ENCODE measurements at regions not wholly inside any gene's neighbourhood (a gene's known extent, or its start where the extent isn't known, plus 50 kb on each side); places are given as distances from the start of the nearest gene placed in this dataset.

DNA sequence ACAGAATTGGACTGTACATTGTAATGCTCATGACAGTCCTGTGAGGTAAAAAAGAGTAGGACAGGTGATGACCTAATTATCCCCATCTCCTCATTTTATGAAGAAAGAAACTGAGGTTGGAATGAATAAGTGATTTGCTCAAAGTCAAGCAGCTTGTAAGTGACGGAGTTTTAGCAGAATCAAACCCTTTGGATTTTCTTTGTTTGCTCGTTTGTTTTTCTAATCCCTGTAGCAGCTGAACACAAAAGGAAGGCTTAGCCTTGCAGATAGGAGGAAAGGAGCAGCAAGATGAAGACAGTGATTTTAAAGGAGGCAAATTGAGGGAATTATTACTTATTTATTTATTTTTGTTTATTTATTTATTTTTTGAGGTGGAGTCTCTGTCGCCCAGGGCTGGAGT is 528.4 kb upstream of the AMOT start:
- H3K27me3 ChIP-seq (ENCODE audit: control insufficient read depth, insufficient read depth, low read length), result no peaks in the 10 kb centered on the region
- no peak overlapping the region for H3K4me3 ChIP-seq (ENCODE audit: low read depth, low read length)
- H3K36me3 ChIP-seq (ENCODE audit: control insufficient read depth, insufficient read depth, low read length), result no peaks in the 10 kb centered on the region
- no peak for DNase-seq (ENCODE audit: low read depth)
- TF ChIP-seq, protein P1, sequence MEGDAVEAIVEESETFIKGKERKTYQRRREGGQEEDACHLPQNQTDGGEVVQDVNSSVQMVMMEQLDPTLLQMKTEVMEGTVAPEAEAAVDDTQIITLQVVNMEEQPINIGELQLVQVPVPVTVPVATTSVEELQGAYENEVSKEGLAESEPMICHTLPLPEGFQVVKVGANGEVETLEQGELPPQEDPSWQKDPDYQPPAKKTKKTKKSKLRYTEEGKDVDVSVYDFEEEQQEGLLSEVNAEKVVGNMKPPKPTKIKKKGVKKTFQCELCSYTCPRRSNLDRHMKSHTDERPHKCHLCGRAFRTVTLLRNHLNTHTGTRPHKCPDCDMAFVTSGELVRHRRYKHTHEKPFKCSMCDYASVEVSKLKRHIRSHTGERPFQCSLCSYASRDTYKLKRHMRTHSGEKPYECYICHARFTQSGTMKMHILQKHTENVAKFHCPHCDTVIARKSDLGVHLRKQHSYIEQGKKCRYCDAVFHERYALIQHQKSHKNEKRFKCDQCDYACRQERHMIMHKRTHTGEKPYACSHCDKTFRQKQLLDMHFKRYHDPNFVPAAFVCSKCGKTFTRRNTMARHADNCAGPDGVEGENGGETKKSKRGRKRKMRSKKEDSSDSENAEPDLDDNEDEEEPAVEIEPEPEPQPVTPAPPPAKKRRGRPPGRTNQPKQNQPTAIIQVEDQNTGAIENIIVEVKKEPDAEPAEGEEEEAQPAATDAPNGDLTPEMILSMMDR (IDR thresholded peaks at IDR 0.05; ENCODE audit: insufficient read depth, low read depth, low read length), result no peak
- ChIA-PET CTCF (no interaction called here), POLR2A (no interaction called here)

DNA sequence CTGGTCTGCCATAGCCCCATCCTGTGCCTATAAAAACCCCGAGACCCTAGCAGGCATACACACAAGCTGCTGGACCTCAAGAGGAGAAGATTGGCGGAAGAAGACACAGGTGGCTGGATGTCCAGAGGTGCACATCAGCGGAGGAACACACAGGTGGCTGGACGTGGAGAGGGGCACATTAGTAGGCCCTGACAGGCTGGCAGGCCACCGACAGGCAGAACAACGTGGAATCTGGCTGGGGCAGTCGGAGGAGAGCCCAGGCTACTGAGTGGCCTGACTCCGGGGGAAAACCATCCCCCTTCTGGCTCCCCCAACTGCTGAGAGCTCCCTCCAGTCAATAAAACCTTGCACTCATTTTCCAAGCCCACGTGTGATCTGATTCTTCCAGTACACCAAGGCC is 512.5 kb upstream of the AMOT start:
- DNase-seq (ENCODE audit: low read depth), result no peak
- no peaks in the 10 kb centered on the region for H3K36me3 ChIP-seq (ENCODE audit: control insufficient read depth, insufficient read depth, low read length)
- ChIA-PET POLR2A (no interaction called here), CTCF (no interaction called here)
- no peaks in the 10 kb centered on the region for H3K27me3 ChIP-seq (ENCODE audit: control insufficient read depth, insufficient read depth, low read length)
- TF ChIP-seq, protein P1 (IDR thresholded peaks at IDR 0.05; ENCODE audit: insufficient read depth, low read depth, low read length), result no peak
- no peak overlapping the region for H3K4me3 ChIP-seq (ENCODE audit: low read depth, low read length)

DNA sequence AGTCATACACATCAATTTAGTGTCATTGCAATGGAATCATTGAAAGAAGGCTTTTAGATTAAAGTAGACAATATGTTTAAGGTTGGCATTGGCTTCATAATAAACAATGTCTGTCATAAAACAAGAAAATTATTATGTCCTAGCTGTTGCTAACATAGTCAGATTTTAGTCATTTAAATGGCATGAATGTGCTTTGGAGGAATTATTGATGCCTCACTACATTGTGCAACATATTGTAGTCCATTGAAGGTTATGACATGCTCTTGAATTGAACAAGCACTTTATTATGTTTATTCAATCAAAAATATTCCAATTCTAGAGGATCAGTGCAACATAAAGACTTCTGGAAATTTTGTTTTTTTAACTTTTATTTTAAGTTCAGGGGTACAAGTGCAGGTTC is 489.8 kb upstream of the AMOT start:
- TF ChIP-seq, protein P1 (IDR thresholded peaks at IDR 0.05; ENCODE audit: insufficient read depth, low read depth, low read length), result no peak
- DNase-seq (ENCODE audit: low read depth), result no peak
- H3K4me3 ChIP-seq (ENCODE audit: low read depth, low read length), result no peak overlapping the region
- H3K27me3 ChIP-seq (ENCODE audit: control insufficient read depth, insufficient read depth, low read length), result no peaks in the 10 kb centered on the region
- no peaks in the 10 kb centered on the region for H3K36me3 ChIP-seq (ENCODE audit: control insufficient read depth, insufficient read depth, low read length)
- ChIA-PET CTCF (no interaction called here), POLR2A (no interaction called here)

DNA sequence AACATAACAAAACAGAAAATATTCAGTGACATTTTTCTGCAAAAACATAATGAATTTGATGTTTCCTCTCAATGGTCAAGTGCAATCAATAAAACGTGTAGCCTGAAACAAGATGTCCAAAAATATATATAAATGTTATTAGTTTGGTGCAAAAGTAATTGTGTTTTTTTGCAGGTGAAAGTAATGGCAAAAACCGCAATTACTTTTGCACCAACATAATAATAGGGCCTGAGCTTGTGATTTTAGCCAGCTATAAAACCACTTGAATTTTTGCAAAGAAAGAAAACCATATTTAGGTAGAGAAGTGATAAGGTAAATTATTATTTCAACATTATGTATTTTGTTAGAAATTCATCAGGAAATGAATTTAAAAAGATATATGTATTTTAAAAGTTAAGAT is 475.3 kb upstream of the AMOT start:
- ChIA-PET POLR2A (no interaction called here), CTCF (no interaction called here)
- no peak overlapping the region for H3K4me3 ChIP-seq (ENCODE audit: low read depth, low read length)
- H3K36me3 ChIP-seq (ENCODE audit: control insufficient read depth, insufficient read depth, low read length), result no peaks in the 10 kb centered on the region
- TF ChIP-seq, protein P1 (IDR thresholded peaks at IDR 0.05; ENCODE audit: insufficient read depth, low read depth, low read length), result no peak
- DNase-seq (ENCODE audit: low read depth), result no peak
- H3K27me3 ChIP-seq (ENCODE audit: control insufficient read depth, insufficient read depth, low read length), result no peaks in the 10 kb centered on the region

DNA sequence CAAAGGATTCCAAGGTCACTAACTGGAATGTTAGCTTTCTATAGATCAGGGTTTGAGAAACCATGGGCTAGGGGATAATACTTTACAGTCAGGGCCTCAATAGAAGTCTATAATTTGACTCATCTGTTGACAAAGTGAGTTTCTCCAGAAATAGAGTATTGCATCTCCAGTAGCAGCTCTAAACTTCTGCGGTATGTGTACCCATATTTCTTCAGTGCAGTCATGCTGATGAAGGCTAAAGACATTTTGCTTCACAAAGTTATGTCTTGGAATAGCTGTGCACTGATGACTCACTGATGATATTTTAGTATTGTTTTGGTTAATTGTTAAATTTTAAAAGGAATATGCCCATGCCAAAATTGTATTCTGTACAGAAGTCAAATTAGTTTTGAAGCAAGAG is 464.9 kb upstream of the AMOT start:
- Histone ChIP-seq H3K4me3 (ENCODE audit: low read depth, low read length) (no peak overlapping the region), H3K27me3 (ENCODE audit: control insufficient read depth, insufficient read depth, low read length) (no peaks in the 10 kb centered on the region), H3K36me3 (ENCODE audit: control insufficient read depth, insufficient read depth, low read length) (no peaks in the 10 kb centered on the region)
- TF ChIP-seq, protein P1 (IDR thresholded peaks at IDR 0.05; ENCODE audit: insufficient read depth, low read depth, low read length), result no peak
- ChIA-PET CTCF (no interaction called here), POLR2A (no interaction called here)
- peak; percentile 23 for DNase-seq (ENCODE audit: low read depth)
